ENCODE measurements at regions not wholly inside any gene's neighbourhood (a gene's known extent, or its start where the extent isn't known, plus 50 kb on each side); places are given as distances from the start of the nearest gene placed in this dataset.
A peak's percentile ranks its signal among the peaks of the same experiment; 100 is the strongest.

DNA sequence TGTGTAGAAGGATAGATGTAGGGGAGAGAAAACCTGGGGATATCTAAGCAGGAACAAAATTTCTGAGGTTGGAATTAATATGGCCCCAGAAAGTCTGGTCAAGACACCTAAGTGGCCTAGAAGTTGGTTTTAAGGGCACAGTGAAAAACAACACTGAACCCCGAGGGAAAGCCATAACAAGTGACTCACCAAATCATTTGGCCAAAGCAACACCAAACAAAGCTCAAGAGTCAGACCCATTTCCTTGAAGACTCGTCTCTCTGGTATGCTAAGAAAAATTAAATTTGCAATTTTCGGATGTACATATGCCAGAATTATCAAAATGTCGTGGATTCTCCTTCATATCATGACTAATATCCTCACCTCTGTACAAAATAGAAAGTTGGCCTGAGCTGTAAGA is 162.9 kb downstream of the SMIM20 start:
- no peak for DNase-seq (ENCODE audit: low read depth in 1 of 2, low spot score in 1 of 2)
- Histone ChIP-seq H3K4me3 (replicated peaks; ENCODE audit: insufficient read depth, low read length) (no peak overlapping the region), H3K27ac (replicated peaks) (peak overlapping the region; percentile 89), H3K27me3 (ENCODE audit: insufficient read depth, poor library complexity, severe bottlenecking) (no peaks in the 10 kb centered on the region)
- TF ChIP-seq SPI1 (IDR thresholded peaks at IDR 0.05; ENCODE audit: borderline replicate concordance, low read depth) (no peak), GABPA (IDR thresholded peaks at IDR 0.05; ENCODE audit: low read depth) (no peak)
- TF ChIP-seq, protein P1, sequence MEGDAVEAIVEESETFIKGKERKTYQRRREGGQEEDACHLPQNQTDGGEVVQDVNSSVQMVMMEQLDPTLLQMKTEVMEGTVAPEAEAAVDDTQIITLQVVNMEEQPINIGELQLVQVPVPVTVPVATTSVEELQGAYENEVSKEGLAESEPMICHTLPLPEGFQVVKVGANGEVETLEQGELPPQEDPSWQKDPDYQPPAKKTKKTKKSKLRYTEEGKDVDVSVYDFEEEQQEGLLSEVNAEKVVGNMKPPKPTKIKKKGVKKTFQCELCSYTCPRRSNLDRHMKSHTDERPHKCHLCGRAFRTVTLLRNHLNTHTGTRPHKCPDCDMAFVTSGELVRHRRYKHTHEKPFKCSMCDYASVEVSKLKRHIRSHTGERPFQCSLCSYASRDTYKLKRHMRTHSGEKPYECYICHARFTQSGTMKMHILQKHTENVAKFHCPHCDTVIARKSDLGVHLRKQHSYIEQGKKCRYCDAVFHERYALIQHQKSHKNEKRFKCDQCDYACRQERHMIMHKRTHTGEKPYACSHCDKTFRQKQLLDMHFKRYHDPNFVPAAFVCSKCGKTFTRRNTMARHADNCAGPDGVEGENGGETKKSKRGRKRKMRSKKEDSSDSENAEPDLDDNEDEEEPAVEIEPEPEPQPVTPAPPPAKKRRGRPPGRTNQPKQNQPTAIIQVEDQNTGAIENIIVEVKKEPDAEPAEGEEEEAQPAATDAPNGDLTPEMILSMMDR (IDR thresholded peaks at IDR 0.05; ENCODE audit: insufficient read depth, low read length): no peak
- TF ChIP-seq, protein P2, sequence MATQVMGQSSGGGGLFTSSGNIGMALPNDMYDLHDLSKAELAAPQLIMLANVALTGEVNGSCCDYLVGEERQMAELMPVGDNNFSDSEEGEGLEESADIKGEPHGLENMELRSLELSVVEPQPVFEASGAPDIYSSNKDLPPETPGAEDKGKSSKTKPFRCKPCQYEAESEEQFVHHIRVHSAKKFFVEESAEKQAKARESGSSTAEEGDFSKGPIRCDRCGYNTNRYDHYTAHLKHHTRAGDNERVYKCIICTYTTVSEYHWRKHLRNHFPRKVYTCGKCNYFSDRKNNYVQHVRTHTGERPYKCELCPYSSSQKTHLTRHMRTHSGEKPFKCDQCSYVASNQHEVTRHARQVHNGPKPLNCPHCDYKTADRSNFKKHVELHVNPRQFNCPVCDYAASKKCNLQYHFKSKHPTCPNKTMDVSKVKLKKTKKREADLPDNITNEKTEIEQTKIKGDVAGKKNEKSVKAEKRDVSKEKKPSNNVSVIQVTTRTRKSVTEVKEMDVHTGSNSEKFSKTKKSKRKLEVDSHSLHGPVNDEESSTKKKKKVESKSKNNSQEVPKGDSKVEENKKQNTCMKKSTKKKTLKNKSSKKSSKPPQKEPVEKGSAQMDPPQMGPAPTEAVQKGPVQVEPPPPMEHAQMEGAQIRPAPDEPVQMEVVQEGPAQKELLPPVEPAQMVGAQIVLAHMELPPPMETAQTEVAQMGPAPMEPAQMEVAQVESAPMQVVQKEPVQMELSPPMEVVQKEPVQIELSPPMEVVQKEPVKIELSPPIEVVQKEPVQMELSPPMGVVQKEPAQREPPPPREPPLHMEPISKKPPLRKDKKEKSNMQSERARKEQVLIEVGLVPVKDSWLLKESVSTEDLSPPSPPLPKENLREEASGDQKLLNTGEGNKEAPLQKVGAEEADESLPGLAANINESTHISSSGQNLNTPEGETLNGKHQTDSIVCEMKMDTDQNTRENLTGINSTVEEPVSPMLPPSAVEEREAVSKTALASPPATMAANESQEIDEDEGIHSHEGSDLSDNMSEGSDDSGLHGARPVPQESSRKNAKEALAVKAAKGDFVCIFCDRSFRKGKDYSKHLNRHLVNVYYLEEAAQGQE (IDR thresholded peaks at IDR 0.05; ENCODE audit: insufficient replicate concordance, low read depth): no peak

DNA sequence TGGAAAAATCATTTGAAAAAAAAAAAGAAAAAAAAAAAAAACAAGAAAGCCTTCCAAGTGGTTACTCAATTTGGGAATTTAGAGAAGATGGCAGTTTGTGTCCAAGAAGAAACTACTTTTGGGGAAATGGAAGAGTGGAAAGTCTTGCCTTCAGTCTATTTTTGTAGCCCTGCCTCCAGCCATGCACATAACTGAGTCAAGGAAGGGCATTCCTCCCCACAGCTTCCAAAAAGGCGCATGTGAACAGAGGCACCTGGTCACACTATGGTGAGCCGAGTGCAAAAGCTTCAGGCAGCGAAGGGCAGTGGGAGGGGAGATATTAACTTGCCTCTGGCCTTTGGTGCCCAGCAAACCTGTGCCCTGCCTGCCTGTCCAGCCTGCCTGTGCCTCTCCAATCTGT is 163.7 kb downstream of the SMIM20 start:
- no peak overlapping the region for H3K27ac ChIP-seq (replicated peaks)
- H3K27me3 ChIP-seq (ENCODE audit: insufficient read depth, poor library complexity, severe bottlenecking): no peaks in the 10 kb centered on the region
- TF ChIP-seq, protein P2 (IDR thresholded peaks at IDR 0.05; ENCODE audit: insufficient replicate concordance, low read depth): no peak
- TF ChIP-seq, protein P1 (IDR thresholded peaks at IDR 0.05; ENCODE audit: insufficient read depth, low read length): no peak
- TF ChIP-seq POLR2AphosphoS5 (IDR thresholded peaks at IDR 0.05; ENCODE audit: low read depth) (no peak), SPI1 (IDR thresholded peaks at IDR 0.05; ENCODE audit: borderline replicate concordance, low read depth) (no peak), GABPA (IDR thresholded peaks at IDR 0.05; ENCODE audit: low read depth) (no peak)
- DNase-seq (ENCODE audit: low read depth in 1 of 2, low spot score in 1 of 2): no peak
- no peak overlapping the region for H3K4me3 ChIP-seq (replicated peaks; ENCODE audit: insufficient read depth, low read length)

DNA sequence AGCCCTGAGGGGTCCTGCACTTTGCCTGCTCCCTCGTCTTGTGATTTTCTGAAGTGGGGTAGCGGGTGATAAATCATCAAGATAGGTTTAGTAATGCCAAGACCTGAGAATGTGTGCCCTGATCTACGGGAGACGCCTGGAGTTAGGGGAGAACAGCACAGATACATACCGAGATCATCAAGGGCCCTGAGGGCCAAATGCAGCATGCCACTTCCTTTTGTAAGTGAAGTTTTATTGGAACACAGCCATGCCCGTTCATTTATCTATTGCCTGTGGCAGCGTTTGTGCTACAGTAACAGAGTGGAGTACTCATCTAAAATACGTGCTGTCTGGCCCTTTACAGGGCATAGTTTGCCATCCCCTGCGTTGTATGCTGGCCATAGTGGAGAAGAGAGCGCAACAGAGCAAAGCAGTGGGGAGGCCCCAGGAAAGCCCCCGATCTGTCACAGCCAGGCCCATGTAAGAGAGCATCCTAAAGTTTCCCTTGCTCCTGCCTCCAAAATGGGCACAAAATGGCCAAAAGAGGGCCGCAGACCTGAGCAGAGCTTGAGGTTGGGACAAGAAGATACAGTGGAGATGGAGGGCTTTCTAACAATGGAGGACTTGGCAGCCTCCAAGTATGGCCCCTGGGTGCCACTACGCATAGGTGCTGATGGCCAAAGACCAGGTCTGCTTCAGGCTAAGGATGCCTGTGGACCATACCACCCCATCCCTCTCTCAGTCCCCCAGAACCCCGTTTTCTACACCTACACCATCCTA is 167.0 kb downstream of the SMIM20 start:
- TF ChIP-seq, protein P1 (IDR thresholded peaks at IDR 0.05; ENCODE audit: insufficient read depth, low read length): no peak
- TF ChIP-seq POLR2AphosphoS5 (IDR thresholded peaks at IDR 0.05; ENCODE audit: low read depth) (no peak), SPI1 (IDR thresholded peaks at IDR 0.05; ENCODE audit: borderline replicate concordance, low read depth) (no peak), GABPA (IDR thresholded peaks at IDR 0.05; ENCODE audit: low read depth) (no peak)
- TF ChIP-seq, protein P2 (IDR thresholded peaks at IDR 0.05; ENCODE audit: insufficient replicate concordance, low read depth): no peak
- no peak overlapping the region for H3K27ac ChIP-seq (replicated peaks)
- no peak for DNase-seq (ENCODE audit: low read depth in 1 of 2, low spot score in 1 of 2)
- no peaks in the 10 kb centered on the region for H3K27me3 ChIP-seq (ENCODE audit: insufficient read depth, poor library complexity, severe bottlenecking)
- no peak overlapping the region for H3K4me3 ChIP-seq (replicated peaks; ENCODE audit: insufficient read depth, low read length)

All from HL-60 (cell line).